Renal cortex interstitium (tissue), 11 donors: ENCODE measurements at regions not wholly inside any gene's neighbourhood (a gene's known extent, or its start where the extent isn't known, plus 50 kb on each side); places are given as distances from the start of the nearest gene placed in this dataset.

Source experiments
- DNase-seq, 11 donors: peaks; one replicate each; pipeline ENCODE4 v3.0.0-alpha.2; 2013; ENCODE audit warnings: low read depth in 9 of 11, low spot score in 4 of 11; ENCODE audit errors: extremely low read depth in 1 of 11

DNA sequence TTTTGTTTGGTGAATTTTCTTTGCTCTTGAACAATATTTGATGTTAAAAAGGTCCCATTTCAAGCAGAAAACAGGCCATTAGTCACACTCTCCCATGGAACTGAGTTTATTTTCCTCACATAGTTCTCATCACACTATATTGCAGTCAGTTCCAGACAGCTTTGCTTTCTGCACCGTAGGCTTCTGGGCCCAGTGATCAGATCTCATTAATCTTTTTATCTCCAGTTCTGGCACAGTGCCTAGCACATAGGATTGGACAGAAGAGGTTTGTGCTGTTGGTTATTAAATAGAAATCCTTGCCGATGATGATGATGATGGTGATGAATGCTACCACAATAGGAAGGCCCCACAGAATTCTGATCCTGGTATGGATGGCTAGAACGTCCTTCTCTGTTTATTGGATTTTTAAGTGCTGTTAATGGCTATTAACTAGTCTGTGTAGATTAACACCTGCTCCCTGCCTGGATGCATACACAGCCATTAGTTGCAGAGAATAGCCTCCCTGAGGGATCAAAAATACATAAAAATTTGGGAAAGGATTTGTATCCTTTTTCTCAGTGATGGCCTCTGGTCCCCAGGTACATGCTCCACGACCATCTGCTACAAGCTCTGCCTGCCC is 52.0 kb upstream of the NTRK2 start:
- peak in 1 of 11 donors; percentile 3 for DNase-seq
